H9 (cell line): ENCODE measurements at regions not wholly inside any gene's neighbourhood (a gene's known extent, or its start where the extent isn't known, plus 50 kb on each side); places are given as distances from the start of the nearest gene placed in this dataset.

Source experiments
- DNase-seq: peaks from one replicate; pipeline ENCODE4 v3.0.0-alpha.2; 2017
- H2AFZ ChIP-seq: one replicate; pipeline ENCODE4 v1.6.1; 2013; ENCODE audit warnings: mild to moderate bottlenecking, low read length, control low read depth, moderate library complexity
- H2AK5ac ChIP-seq: 2 replicates; pipeline ENCODE4 v1.6.1; 2013; ENCODE audit warnings: low read length, control low read depth, mixed read lengths; ENCODE audit not compliant: insufficient read length
- H2BK120ac ChIP-seq: one replicate; pipeline ENCODE4 v1.6.1; 2013; ENCODE audit warnings: low read depth, mild to moderate bottlenecking, low read length, control low read depth, inconsistent platforms; ENCODE audit not compliant: poor library complexity, severe bottlenecking
- H2BK12ac ChIP-seq: 2 replicates; pipeline ENCODE4 v1.6.1; 2013; ENCODE audit warnings: low read length, control low read depth, mixed read lengths, low read depth; ENCODE audit not compliant: insufficient read length
- H2BK15ac ChIP-seq: 2 replicates; pipeline ENCODE4 v1.6.1; 2013; ENCODE audit warnings: low read depth, low read length, control low read depth
- H2BK20ac ChIP-seq: one replicate; pipeline ENCODE4 v1.6.1; 2013; ENCODE audit warnings: low read depth, mild to moderate bottlenecking, low read length, control low read depth, inconsistent platforms; ENCODE audit not compliant: poor library complexity, severe bottlenecking
- H2BK5ac ChIP-seq: 2 replicates; pipeline ENCODE4 v1.6.1; 2013; ENCODE audit warnings: low read length, control low read depth, mixed read lengths; ENCODE audit not compliant: insufficient read length
- H3K14ac ChIP-seq: 2 replicates; pipeline ENCODE4 v1.6.1; 2013; ENCODE audit warnings: low read length, control low read depth; ENCODE audit not compliant: insufficient read depth
- H3K18ac ChIP-seq: 2 replicates; pipeline ENCODE4 v1.6.1; 2013; ENCODE audit warnings: low read depth, mild to moderate bottlenecking, mixed read lengths, low read length, control low read depth; ENCODE audit not compliant: insufficient read length
- H3K23ac ChIP-seq: 2 replicates; pipeline ENCODE4 v1.6.1; 2013; ENCODE audit warnings: low read length, control low read depth, mixed read lengths, low read depth; ENCODE audit not compliant: insufficient read length
- H3K23me2 ChIP-seq: 2 replicates; pipeline ENCODE4 v1.6.1; 2013; ENCODE audit warnings: low read depth, mild to moderate bottlenecking, mixed read lengths, low read length, control low read depth; ENCODE audit not compliant: insufficient read length, poor library complexity, severe bottlenecking
- H3K27ac ChIP-seq: 2 replicates; pipeline ENCODE4 v1.5.1; 2013; ENCODE audit warnings: low read length, control low read depth, mixed read lengths, low read depth; ENCODE audit not compliant: insufficient read length
- H3K27me3 ChIP-seq: 2 replicates; pipeline ENCODE4 v1.6.1; 2013; ENCODE audit warnings: low read length, control low read depth, inconsistent platforms; ENCODE audit not compliant: insufficient read depth
- H3K4ac ChIP-seq: 2 replicates; pipeline ENCODE4 v1.6.1; 2013; ENCODE audit warnings: low read depth, mild to moderate bottlenecking, control low read depth, inconsistent platforms, low read length, moderate library complexity
- H3K4me1 ChIP-seq: 2 replicates; pipeline ENCODE4 v1.6.1; 2013; ENCODE audit warnings: low read length, control low read depth, inconsistent platforms; ENCODE audit not compliant: insufficient read depth
- H3K4me2 ChIP-seq: 2 replicates; pipeline ENCODE4 v1.6.1; 2013; ENCODE audit warnings: low read length, control low read depth, mixed read lengths; ENCODE audit not compliant: insufficient read length, insufficient read depth
- H3K56ac ChIP-seq: 2 replicates; pipeline ENCODE4 v1.6.1; 2013; ENCODE audit warnings: low read depth, mild to moderate bottlenecking, mixed read lengths, low read length, control low read depth; ENCODE audit not compliant: insufficient read length
- H3K79me1 ChIP-seq: 2 replicates; pipeline ENCODE4 v1.6.1; 2013; ENCODE audit warnings: low read depth, mild to moderate bottlenecking, moderate library complexity, low read length, control low read depth, inconsistent platforms; ENCODE audit not compliant: insufficient read depth, poor library complexity, severe bottlenecking
- H3K79me2 ChIP-seq: 2 replicates; pipeline ENCODE4 v1.6.1; 2013; ENCODE audit warnings: low read length, control low read depth, inconsistent platforms; ENCODE audit not compliant: insufficient read depth
- H3K9ac ChIP-seq: 2 replicates; pipeline ENCODE4 v1.6.1; 2013; ENCODE audit warnings: low read length, control low read depth, mixed read lengths; ENCODE audit not compliant: insufficient read length; ENCODE audit errors: extremely low read depth
- H3K9me3 ChIP-seq: one replicate; pipeline ENCODE4 v1.6.1; 2013; ENCODE audit warnings: low read depth, low read length, inconsistent platforms; ENCODE audit not compliant: control insufficient read depth
- H3T11ph ChIP-seq: one replicate; pipeline ENCODE4 v1.6.1; 2013; ENCODE audit warnings: mild to moderate bottlenecking, low read length, control low read depth, inconsistent platforms
- H4K20me1 ChIP-seq: one replicate; pipeline ENCODE4 v1.6.1; 2013; ENCODE audit not compliant: control insufficient read depth, insufficient read length, insufficient read depth
- H4K5ac ChIP-seq: 2 replicates; pipeline ENCODE4 v1.6.1; 2013; ENCODE audit warnings: low read depth, mild to moderate bottlenecking, mixed read lengths, low read length, control low read depth; ENCODE audit not compliant: insufficient read length
- H4K8ac ChIP-seq: replicated peaks from 2 replicates; pipeline ENCODE4 v1.6.1; 2013; ENCODE audit warnings: low read length, control low read depth, mixed read lengths, low read depth; ENCODE audit not compliant: insufficient read length
- H4K91ac ChIP-seq: 2 replicates; pipeline ENCODE4 v1.6.1; 2013; ENCODE audit warnings: low read depth, mild to moderate bottlenecking, moderate library complexity, mixed read lengths, low read length, control low read depth; ENCODE audit not compliant: insufficient read length
- H3K27ac Mint-ChIP-seq, 3 experiments: 2 replicates in 2 of 3; 3 replicates in 1 of 3; pipeline ENCODE4 v1.8.0; 2020 to 2021; ENCODE audit warnings: mixed read lengths in 3 of 3, mild to moderate bottlenecking in 1 of 3, moderate library complexity in 1 of 3
- H3K27me3 Mint-ChIP-seq: 2 replicates; pipeline ENCODE4 v1.8.0; 2021; ENCODE audit warnings: low read depth, mild to moderate bottlenecking, moderate library complexity, mixed read lengths
- H3K36me3 Mint-ChIP-seq, 3 experiments: 2 replicates in 2 of 3; 3 replicates in 1 of 3; pipeline ENCODE4 v1.8.0; 2020 to 2021; ENCODE audit warnings: low read depth in 3 of 3, mixed read lengths in 3 of 3; ENCODE audit not compliant: insufficient read depth in 1 of 3
- H3K4me1 Mint-ChIP-seq, 2 experiments: 2 replicates each; pipeline ENCODE4 v1.8.0; 2020; ENCODE audit warnings: mixed read lengths in 2 of 2
- H3K4me3 Mint-ChIP-seq, 2 experiments: 2 replicates in 1 of 2; 3 replicates in 1 of 2; pipeline ENCODE4 v1.8.0; 2020 to 2021; ENCODE audit warnings: mild to moderate bottlenecking in 2 of 2, mixed read lengths in 2 of 2, moderate library complexity in 1 of 2
- H3K9me3 Mint-ChIP-seq, 2 experiments: 2 replicates in 1 of 2; 3 replicates in 1 of 2; pipeline ENCODE4 v1.8.0; 2020; ENCODE audit warnings: mild to moderate bottlenecking in 2 of 2, mixed read lengths in 2 of 2, moderate library complexity in 1 of 2
- CTCF ChIP-seq: fragments of 200-600 bp; sonication (generic); conservative IDR thresholded peaks from 3 replicates; pipeline ENCODE4 v1.8.0; 2021; ENCODE audit warnings: antibody characterized with exemption, mild to moderate bottlenecking
- WGBS: extraction: QIAGEN DNeasy Blood & Tissue Kit; methylation state at CpG from one replicate; pipeline ENCODE4 v1.1.7; 2013; ENCODE audit warnings: missing lambda C conversion rate, low lambda C conversion rate, mixed read lengths; ENCODE audit not compliant: insufficient read length; ENCODE audit errors: extremely low coverage; 5-methylcytosine and 5-hydroxymethylcytosine counted together

GRCh38 chr3:86787091-86787490 lies 203.9 kb downstream of the VGLL3 start:
- H3K4me1 Mint-ChIP-seq, result no peaks in the 10 kb centered on the region
- H3K23me2 ChIP-seq, result no peaks in the 10 kb centered on the region

More at GRCh38 chr3:86787091-86787490, 203.9 kb downstream of the VGLL3 start:
- Histone ChIP-seq H4K91ac (no peak overlapping the region), H4K8ac (no peak overlapping the region), H3K27ac (no peak overlapping the region), H3T11ph (no peak overlapping the region), H3K9me3 (no peaks in the 10 kb centered on the region), H3K9ac (no peak overlapping the region), H3K18ac (no peak overlapping the region), H2BK12ac (no peak overlapping the region), H3K14ac (no peak overlapping the region), H2BK15ac (no peak overlapping the region), H3K79me2 (no peaks in the 10 kb centered on the region), H2BK5ac (no peak overlapping the region), H3K27me3 (no peaks in the 10 kb centered on the region), H2BK20ac (no peak overlapping the region), H2BK120ac (no peak overlapping the region), H2AK5ac (no peak overlapping the region), H3K4ac (no peak overlapping the region), H3K23ac (no peak overlapping the region), H4K5ac (no peak overlapping the region), H3K4me2 (no peak overlapping the region), H4K20me1 (no peaks in the 10 kb centered on the region), H3K56ac (no peak overlapping the region), H2AFZ (no peak overlapping the region), H3K79me1 (no peaks in the 10 kb centered on the region), H3K4me1 (no peaks in the 10 kb centered on the region)
- H3K27me3 Mint-ChIP-seq, result no peaks in the 10 kb centered on the region
- no CpG with 5 or more reads among the region's 2 CpGs for WGBS
- no peak overlapping the region for H3K4me3 Mint-ChIP-seq
- H3K27ac Mint-ChIP-seq, result no peak overlapping the region
- TF ChIP-seq CTCF, result no peak
- H3K36me3 Mint-ChIP-seq, result no peaks in the 10 kb centered on the region
- DNase-seq, result no peak
- no peaks in the 10 kb centered on the region for H3K9me3 Mint-ChIP-seq
